K562 (cell line): ENCODE measurements at regions not wholly inside any gene's neighbourhood (a gene's known extent, or its start where the extent isn't known, plus 50 kb on each side); places are given as distances from the start of the nearest gene placed in this dataset.

Experiments used
- BCL6 ChIP-seq: fragments of 250-450 bp; sonication (Bioruptor Pico); IDR thresholded peaks from 2 replicates; pipeline ENCODE4 v1.4.0; 2020
- BRCA1 ChIP-seq, 2 experiments: fragments of 450-650 bp in 1 of 2; sonication (generic) in 1 of 2; formaldehyde crosslinking in 1 of 2; IDR thresholded peaks; 2 replicates each; pipeline versions ENCODE4 v1.5.0 to v1.6.1; 2017 to 2020; ENCODE audit warnings: mild to moderate bottlenecking in 1 of 2, missing genetic modification reagents in 1 of 2
- CREBBP ChIP-seq: IDR thresholded peaks from one replicate; pipeline ENCODE4 v1.6.1; 2012; ENCODE audit warnings: low read depth, mild to moderate bottlenecking, control low read depth, inconsistent platforms, low read length
- E2F4 ChIP-seq: sonication (generic); formaldehyde crosslinking; IDR thresholded peaks from 2 replicates; pipeline ENCODE4 v1.8.0; 2022; ENCODE audit warnings: mild to moderate bottlenecking, low read depth, missing genetic modification reagents
- EZH2 ChIP-seq: IDR thresholded peaks from 2 replicates; pipeline ENCODE4 v1.6.1; 2012; ENCODE audit warnings: low read depth, mild to moderate bottlenecking, inconsistent platforms, low read length, borderline replicate concordance
- FOXO4 ChIP-seq: fragments of 450-650 bp; formaldehyde crosslinking; IDR thresholded peaks from 2 replicates; pipeline ENCODE4 v1.4.0; 2020; ENCODE audit warnings: mild to moderate bottlenecking, moderate library complexity
- HSF4 ChIP-seq: fragments of 250-450 bp; sonication (Bioruptor Pico); IDR thresholded peaks from 2 replicates; pipeline ENCODE4 v2.1.2; 2022; ENCODE audit warnings: mild to moderate bottlenecking, moderate library complexity, borderline replicate concordance
- IRF9 ChIP-seq: fragments of 450-650 bp; IDR thresholded peaks from 2 replicates; pipeline ENCODE4 v1.6.1; 2016; ENCODE audit warnings: missing biosample characterization, missing genetic modification characterization
- MAZ ChIP-seq, 2 experiments: fragments of 450-650 bp in 1 of 2; sonication (generic) in 1 of 2; formaldehyde crosslinking; IDR thresholded peaks in 1 of 2; conservative IDR thresholded peaks in 1 of 2; 2 replicates each; pipeline versions ENCODE4 v1.4.0 to v1.5.0; 2020; ENCODE audit warnings: mild to moderate bottlenecking in 1 of 2, missing genetic modification reagents in 1 of 2
- NCOR1 ChIP-seq: fragments of 450-650 bp; IDR thresholded peaks from 2 replicates; pipeline ENCODE4 v1.6.1; 2016; ENCODE audit warnings: mild to moderate bottlenecking, moderate library complexity
- NR2C1 ChIP-seq, 2 experiments: fragments of 450-650 bp; IDR thresholded peaks; 2 replicates each; pipeline ENCODE4 v1.6.1; 2017; ENCODE audit warnings: mild to moderate bottlenecking in 2 of 2, antibody characterized with exemption in 1 of 2, inconsistent platforms in 1 of 2, missing compliant biosample characterization in 1 of 2, missing genetic modification characterization in 1 of 2
- POLR2A ChIP-seq: fragments of 450-650 bp; conservative IDR thresholded peaks from 2 replicates; pipeline ENCODE4 v1.6.1; 2016
- POLR2H ChIP-seq: IDR thresholded peaks from 2 replicates; pipeline ENCODE4 v1.6.1; 2016; ENCODE audit warnings: missing genetic modification characterization, low read depth, mild to moderate bottlenecking, control low read depth, missing compliant biosample characterization, moderate library complexity
- TRIM25 ChIP-seq: fragments of 450-650 bp; IDR thresholded peaks from 2 replicates; pipeline ENCODE4 v1.7.0; 2016; ENCODE audit warnings: borderline replicate concordance
- TSHZ1 ChIP-seq: fragments of 250-450 bp; sonication (Bioruptor Pico); IDR thresholded peaks from 2 replicates; pipeline ENCODE4 v1.4.0; 2020; ENCODE audit warnings: mild to moderate bottlenecking, moderate library complexity
- ZC3H8 ChIP-seq: fragments of 450-650 bp; IDR thresholded peaks from 2 replicates; pipeline ENCODE4 v1.6.1; 2017
- ZNF316 ChIP-seq: fragments of 450-650 bp; IDR thresholded peaks from 2 replicates; pipeline ENCODE4 v1.6.1; 2016
- ZNF551 ChIP-seq: fragments of 250-450 bp; sonication (Bioruptor Pico); IDR thresholded peaks from 2 replicates; pipeline ENCODE4 v1.5.0; 2021; ENCODE audit warnings: mild to moderate bottlenecking, moderate library complexity
- ZNF766 ChIP-seq: fragments of 200-800 bp; sonication (Bioruptor generic); conservative IDR thresholded peaks from 2 replicates; pipeline ENCODE4 v1.6.1; 2016; ENCODE audit warnings: missing genetic modification characterization, missing compliant biosample characterization
- ZNF77 ChIP-seq: fragments of 250-450 bp; sonication (Bioruptor Pico); IDR thresholded peaks from 2 replicates; pipeline ENCODE4 v1.5.0; 2020
- ZNF830 ChIP-seq: fragments of 250-450 bp; sonication (Bioruptor Pico); IDR thresholded peaks from 2 replicates; pipeline ENCODE4 v1.5.0; 2021; ENCODE audit warnings: mild to moderate bottlenecking

GRCh38 chr5:1633605-1634336 is 110.0 kb upstream of the LPCAT1 start (continued):
- TF ChIP-seq TRIM25 (no peak), TSHZ1 (CRISPR knock-in tag) (no peak), NR2C1 (IDR thresholded peaks at IDR 0.05) (no peak), NR2C1 (tag; IDR thresholded peaks at IDR 0.05) (peak; percentile 43; the same call in 1 of the 2 replicates), ZNF830 (no peak), BRCA1 (IDR thresholded peaks at IDR 0.05) (no peak), BRCA1 (CRISPR knock-in tag; IDR thresholded peaks at IDR 0.05) (no peak), NCOR1 (no peak), E2F4 (no peak), POLR2H (tag) (no peak), ZC3H8 (no peak), MAZ (CRISPR knock-in tag; conservative IDR thresholded peaks at IDR 0.05 in 1 of 2, IDR thresholded peaks at IDR 0.05 in 1 of 2) (peak; percentile 95 to 98), EZH2 (no peak), ZNF766 (no peak), ZNF316 (no peak), ZNF551 (CRISPR knock-in tag) (no peak), ZNF77 (no peak), POLR2A (peak; percentile 90), CREBBP (no peak), HSF4 (CRISPR knock-in tag) (no peak), IRF9 (tag) (no peak), BCL6 (no peak), FOXO4 (CRISPR knock-in tag) (no peak)
